ENCODE measurements at regions not wholly inside any gene's neighbourhood (a gene's known extent, or its start where the extent isn't known, plus 50 kb on each side); places are given as distances from the start of the nearest gene placed in this dataset.
"Not testable (repeated sequence)": the region's sequence is repeated elsewhere in the genome, so short reads cannot be mapped to it uniquely, and the experiment has no call there.

- DNase-seq = no peak
Observed at GRCh38 chr2:234719116-234719716, 222.3 kb upstream of the ARL4C start.

- no peak for DNase-seq
Observed at GRCh38 chr2:234716271-234716670, 219.4 kb upstream of the ARL4C start.

- DNase-seq = no peak
Observed at GRCh38 chr2:234715671-234716250, 218.9 kb upstream of the ARL4C start.

GRCh38 chr2:234714711-234715110, 217.8 kb upstream of the ARL4C start:
- no peak for DNase-seq

- no peak for DNase-seq
Observed at GRCh38 chr2:234712421-234712935, 215.6 kb upstream of the ARL4C start.

- DNase-seq = no peak
Observed at GRCh38 chr2:234711308-234711707, 214.4 kb upstream of the ARL4C start.

- no peak for DNase-seq
Observed at GRCh38 chr2:234710587-234710986, 213.7 kb upstream of the ARL4C start.

- DNase-seq = no peak
Observed at GRCh38 chr2:234710066-234710465, 213.2 kb upstream of the ARL4C start.

- DNase-seq = no peak
Observed at GRCh38 chr2:234708717-234709116, 211.8 kb upstream of the ARL4C start.

GRCh38 chr2:234708091-234708683, 211.3 kb upstream of the ARL4C start:
- DNase-seq = no peak

GRCh38 chr2:234706086-234706485, 209.2 kb upstream of the ARL4C start:
- DNase-seq = no peak

- no peak for DNase-seq
Observed at GRCh38 chr2:234705108-234705507, 208.2 kb upstream of the ARL4C start.

GRCh38 chr2:234703258-234703657, 206.4 kb upstream of the ARL4C start:
- no peak for DNase-seq

GRCh38 chr2:234702731-234703225, 205.9 kb upstream of the ARL4C start:
- no peak for DNase-seq

GRCh38 chr2:234701841-234702240, 205.0 kb upstream of the ARL4C start:
- no peak for DNase-seq

GRCh38 chr2:234701421-234701820, 204.5 kb upstream of the ARL4C start:
- no peak for DNase-seq

- no peak for DNase-seq
Observed at GRCh38 chr2:234699456-234699855, 202.6 kb upstream of the ARL4C start.

- DNase-seq = not testable (repeated sequence)
Observed at GRCh38 chr2:234697300-234697876, 200.5 kb upstream of the ARL4C start.

- no peak for DNase-seq
Observed at GRCh38 chr2:234695981-234696380, 199.1 kb upstream of the ARL4C start.

- no peak for DNase-seq
Observed at GRCh38 chr2:234694244-234695013, 197.5 kb upstream of the ARL4C start.

GRCh38 chr2:234693681-234694190, 196.9 kb upstream of the ARL4C start:
- not testable (repeated sequence) for DNase-seq

GRCh38 chr2:234693191-234693590, 196.3 kb upstream of the ARL4C start:
- not testable (repeated sequence) for DNase-seq
